Type B pancreatic cell (in vitro differentiated cells): ENCODE measurements at regions not wholly inside any gene's neighbourhood (a gene's known extent, or its start where the extent isn't known, plus 50 kb on each side); places are given as distances from the start of the nearest gene placed in this dataset.
"Not testable (repeated sequence)": the region's sequence is repeated elsewhere in the genome, so short reads cannot be mapped to it uniquely, and the experiment has no call there.

Source experiments
- DNase-seq: peaks from one replicate; pipeline ENCODE4 v3.0.0; 2021; ENCODE audit warnings: mixed read lengths; ENCODE audit not compliant: unreplicated experiment; ENCODE audit errors: extremely low spot score
- H3K27ac Mint-ChIP-seq: 2 replicates; pipeline ENCODE4 v1.8.0; 2021; ENCODE audit warnings: mild to moderate bottlenecking, mixed read lengths
- H3K27me3 Mint-ChIP-seq: 2 replicates; pipeline ENCODE4 v1.8.0; 2021; ENCODE audit warnings: mixed read lengths
- H3K36me3 Mint-ChIP-seq: 2 replicates; pipeline ENCODE4 v1.8.0; 2021; ENCODE audit warnings: mixed read lengths
- H3K4me1 Mint-ChIP-seq: one replicate; pipeline ENCODE4 v1.8.0; 2021; ENCODE audit warnings: mixed read lengths; ENCODE audit not compliant: unreplicated experiment
- H3K4me3 Mint-ChIP-seq: 2 replicates; pipeline ENCODE4 v1.8.0; 2021; ENCODE audit warnings: mild to moderate bottlenecking, mixed read lengths
- H3K9me3 Mint-ChIP-seq: 2 replicates; pipeline ENCODE4 v1.8.0; 2021; ENCODE audit warnings: mixed read lengths
- TF ChIP-seq, protein P1 (sequence below): fragments of 200-600 bp; sonication (generic); conservative IDR thresholded peaks from 2 replicates; pipeline ENCODE4 v1.5.0; 2021; ENCODE audit warnings: antibody characterized with exemption, mild to moderate bottlenecking

DNA sequence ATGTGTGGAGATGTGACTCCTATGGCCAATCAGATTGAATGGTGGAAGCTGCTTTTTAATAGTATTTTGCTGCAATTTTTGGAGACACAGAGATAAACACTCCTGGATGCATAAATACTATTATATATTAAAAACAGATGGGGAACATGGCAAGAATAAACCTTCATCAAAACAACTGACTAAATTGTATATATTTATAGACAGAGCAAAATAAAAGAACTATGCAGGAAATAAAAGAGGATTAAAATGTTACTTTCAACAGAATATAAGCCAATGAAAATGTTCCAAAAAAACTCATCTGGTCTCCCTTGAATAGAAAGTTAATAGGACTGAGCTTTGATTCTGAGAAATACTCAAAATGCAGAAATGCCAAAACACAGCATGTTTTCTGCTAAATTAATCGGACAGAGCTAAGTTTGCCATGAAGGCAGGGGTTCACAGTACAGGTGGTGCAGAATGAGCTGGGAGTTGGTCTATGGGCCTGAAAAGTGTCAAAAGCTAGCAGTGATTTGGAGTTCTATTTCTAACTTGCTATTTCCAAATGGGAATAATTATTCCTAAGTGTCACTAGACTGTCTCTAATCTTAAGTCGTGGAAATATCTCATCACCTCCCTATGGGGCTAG, 227.2 kb downstream of the CNTN3 start:
- Mint-ChIP-seq H3K27ac (no peak overlapping the region), H3K9me3 (no peaks in the 10 kb centered on the region), H3K4me3 (no peak overlapping the region), H3K4me1 (no peaks in the 10 kb centered on the region), H3K27me3 (no peaks in the 10 kb centered on the region), H3K36me3 (no peaks in the 10 kb centered on the region)
- DNase-seq, result no peak
- TF ChIP-seq, protein P1, sequence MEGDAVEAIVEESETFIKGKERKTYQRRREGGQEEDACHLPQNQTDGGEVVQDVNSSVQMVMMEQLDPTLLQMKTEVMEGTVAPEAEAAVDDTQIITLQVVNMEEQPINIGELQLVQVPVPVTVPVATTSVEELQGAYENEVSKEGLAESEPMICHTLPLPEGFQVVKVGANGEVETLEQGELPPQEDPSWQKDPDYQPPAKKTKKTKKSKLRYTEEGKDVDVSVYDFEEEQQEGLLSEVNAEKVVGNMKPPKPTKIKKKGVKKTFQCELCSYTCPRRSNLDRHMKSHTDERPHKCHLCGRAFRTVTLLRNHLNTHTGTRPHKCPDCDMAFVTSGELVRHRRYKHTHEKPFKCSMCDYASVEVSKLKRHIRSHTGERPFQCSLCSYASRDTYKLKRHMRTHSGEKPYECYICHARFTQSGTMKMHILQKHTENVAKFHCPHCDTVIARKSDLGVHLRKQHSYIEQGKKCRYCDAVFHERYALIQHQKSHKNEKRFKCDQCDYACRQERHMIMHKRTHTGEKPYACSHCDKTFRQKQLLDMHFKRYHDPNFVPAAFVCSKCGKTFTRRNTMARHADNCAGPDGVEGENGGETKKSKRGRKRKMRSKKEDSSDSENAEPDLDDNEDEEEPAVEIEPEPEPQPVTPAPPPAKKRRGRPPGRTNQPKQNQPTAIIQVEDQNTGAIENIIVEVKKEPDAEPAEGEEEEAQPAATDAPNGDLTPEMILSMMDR, result no peak

DNA sequence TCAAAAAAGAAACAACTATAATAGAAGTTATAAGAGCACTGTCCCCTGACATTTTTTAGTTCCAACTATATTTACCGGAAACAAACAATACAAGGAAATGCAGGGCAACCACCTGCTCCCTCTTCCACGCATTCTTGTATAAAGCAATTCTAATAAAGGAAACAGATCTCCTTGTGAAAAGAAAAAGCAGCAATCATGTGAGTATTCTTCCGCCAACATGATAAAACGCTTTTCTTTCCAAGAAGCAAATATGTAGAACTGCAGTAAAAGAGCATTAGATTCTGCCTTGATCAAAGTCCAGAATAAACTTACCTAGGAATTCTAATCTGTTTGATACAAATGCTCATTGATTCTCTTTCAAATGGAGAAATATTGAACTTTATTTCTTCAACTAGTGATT, 230.3 kb downstream of the CNTN3 start:
- TF ChIP-seq, protein P1, result no peak
- H3K4me3 Mint-ChIP-seq, result no peak overlapping the region
- DNase-seq, result no peak
- H3K27me3 Mint-ChIP-seq, result no peaks in the 10 kb centered on the region
- no peak overlapping the region for H3K27ac Mint-ChIP-seq
- H3K4me1 Mint-ChIP-seq, result no peaks in the 10 kb centered on the region
- H3K9me3 Mint-ChIP-seq, result no peaks in the 10 kb centered on the region
- no peaks in the 10 kb centered on the region for H3K36me3 Mint-ChIP-seq

DNA sequence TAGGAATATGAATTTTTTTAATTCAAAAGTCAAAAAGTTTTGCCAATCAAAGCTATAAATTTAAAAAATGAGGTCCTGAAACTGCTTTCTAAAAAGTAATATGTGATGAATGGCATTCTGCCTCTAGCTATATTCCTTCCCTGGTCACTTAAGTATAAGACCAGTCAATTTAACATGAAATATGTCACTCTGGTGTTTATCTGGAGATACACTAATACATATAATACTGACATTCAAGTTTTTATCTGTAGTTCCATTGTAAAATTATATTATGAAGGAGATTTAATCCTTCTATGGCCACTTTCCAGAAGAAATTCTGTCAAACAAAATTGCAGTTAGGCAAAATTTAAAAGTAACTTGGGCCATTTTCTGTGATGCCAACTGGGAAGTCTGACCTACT, 236.8 kb downstream of the CNTN3 start:
- H3K27me3 Mint-ChIP-seq, result no peaks in the 10 kb centered on the region
- TF ChIP-seq, protein P1, result no peak
- H3K4me3 Mint-ChIP-seq, result no peak overlapping the region
- no peaks in the 10 kb centered on the region for H3K36me3 Mint-ChIP-seq
- no peak overlapping the region for H3K27ac Mint-ChIP-seq
- no peaks in the 10 kb centered on the region for H3K4me1 Mint-ChIP-seq
- H3K9me3 Mint-ChIP-seq, result peaks cover 5% of the 10 kb centered on the region
- no peak for DNase-seq

DNA sequence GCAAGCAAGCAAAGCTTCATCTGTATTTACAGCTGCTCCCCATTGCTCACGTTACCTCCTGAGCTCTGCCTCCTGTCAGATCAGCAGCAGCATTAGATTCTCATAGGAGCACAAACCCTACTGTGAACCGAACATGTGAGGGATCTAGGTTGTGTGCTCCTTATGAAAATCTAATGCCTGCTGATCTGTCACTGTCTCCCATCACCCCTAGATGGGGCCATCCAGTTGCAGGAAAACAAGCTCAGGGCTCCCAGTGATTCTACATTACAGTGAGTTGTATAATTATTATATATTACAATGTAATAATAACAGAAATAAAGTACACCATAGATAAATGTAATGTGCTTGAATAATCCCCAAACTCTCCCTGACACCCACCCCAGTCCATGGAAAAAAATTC, 238.1 kb downstream of the CNTN3 start:
- H3K36me3 Mint-ChIP-seq, H3K4me1 Mint-ChIP-seq, DNase-seq, H3K27ac Mint-ChIP-seq, H3K9me3 Mint-ChIP-seq, H3K27me3 Mint-ChIP-seq, H3K4me3 Mint-ChIP-seq: not testable (repeated sequence)

DNA sequence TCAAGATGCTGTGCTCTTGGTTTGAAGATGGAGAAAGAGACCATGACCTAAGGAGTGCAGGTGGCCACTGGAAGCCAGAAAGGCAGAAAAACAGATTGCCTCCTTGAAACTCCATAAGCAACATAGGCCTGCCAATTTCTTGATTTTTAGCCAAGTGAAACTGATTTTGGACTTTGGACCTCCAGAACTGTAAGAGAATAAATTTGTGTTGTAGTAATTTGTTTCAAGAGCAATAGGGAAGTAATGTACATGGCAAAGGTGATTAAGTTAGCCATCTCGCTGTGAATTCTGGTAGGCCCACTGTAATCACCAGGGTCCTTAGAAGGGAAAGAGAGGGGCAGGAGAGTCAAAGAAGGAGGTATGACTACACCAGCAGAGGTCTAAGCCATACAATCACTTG, 238.8 kb downstream of the CNTN3 start:
- no peaks in the 10 kb centered on the region for H3K27me3 Mint-ChIP-seq
- no peak overlapping the region for H3K27ac Mint-ChIP-seq
- TF ChIP-seq, protein P1, result no peak
- H3K4me1 Mint-ChIP-seq, result no peaks in the 10 kb centered on the region
- H3K9me3 Mint-ChIP-seq, result peaks cover 5% of the 10 kb centered on the region
- no peaks in the 10 kb centered on the region for H3K36me3 Mint-ChIP-seq
- no peak overlapping the region for H3K4me3 Mint-ChIP-seq
- DNase-seq, result no peak

DNA sequence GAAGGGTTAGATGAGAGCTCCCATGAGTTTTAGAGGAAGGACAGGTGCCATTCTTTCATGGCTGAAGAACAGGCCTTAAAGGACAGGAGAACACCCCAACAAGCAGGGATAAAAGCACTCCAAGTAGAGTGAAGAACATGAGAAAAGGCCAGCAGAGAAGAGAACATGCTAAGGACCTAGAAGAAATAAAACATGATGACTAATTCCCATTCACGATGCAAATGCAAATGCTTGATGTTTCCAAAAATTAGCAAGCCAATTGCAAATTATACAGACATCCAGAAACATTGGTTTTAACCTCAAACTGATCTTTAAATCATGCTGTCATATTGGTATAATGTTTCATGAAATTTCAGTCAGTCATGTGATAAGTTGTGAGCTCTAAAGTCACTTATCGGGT, 241.7 kb downstream of the CNTN3 start:
- Mint-ChIP-seq H3K36me3 (no peaks in the 10 kb centered on the region), H3K4me1 (no peaks in the 10 kb centered on the region), H3K27me3 (no peaks in the 10 kb centered on the region), H3K4me3 (no peak overlapping the region), H3K9me3 (peaks cover 5% of the 10 kb centered on the region), H3K27ac (no peak overlapping the region)
- no peak for DNase-seq
- TF ChIP-seq, protein P1, result no peak
